Testis (tissue), 2 donors: ENCODE measurements at regions not wholly inside any gene's neighbourhood (a gene's known extent, or its start where the extent isn't known, plus 50 kb on each side); places are given as distances from the start of the nearest gene placed in this dataset.

Experiments
- CTCF ChIP-seq, 3 experiments: fragments of 450-650 bp in 2 of 3; fragments of 200-600 bp in 1 of 3; sonication (generic) in 1 of 3; IDR thresholded peaks; one replicate each; pipeline ENCODE4 v1.5.1; 2016 to 2019; ENCODE audit warnings: antibody characterized with exemption in 3 of 3, mild to moderate bottlenecking in 2 of 3, moderate library complexity in 1 of 3
- POLR2A ChIP-seq: fragments of 450-650 bp; IDR thresholded peaks from one replicate; pipeline ENCODE4 v1.6.1; 2017; ENCODE audit warnings: antibody characterized with exemption, mild to moderate bottlenecking, moderate library complexity

- TF ChIP-seq POLR2A (no peak), CTCF (IDR thresholded peaks at IDR 0.05) (no peak)
These were observed 242.9 kb downstream of the ARL6IP6 start for GRCh38 chr2:152961351-152961750.
